HG03521 (cell line): ENCODE measurements at regions not wholly inside any gene's neighbourhood (a gene's known extent, or its start where the extent isn't known, plus 50 kb on each side); places are given as distances from the start of the nearest gene placed in this dataset.

Experiments
- ATAC-seq: cut with Tn5 transposase; IDR thresholded peaks from one replicate; pipeline ENCODE4 v1.9.1; 2021; ENCODE audit warnings: mild to moderate bottlenecking, moderate library complexity; ENCODE audit not compliant: unreplicated experiment

DNA sequence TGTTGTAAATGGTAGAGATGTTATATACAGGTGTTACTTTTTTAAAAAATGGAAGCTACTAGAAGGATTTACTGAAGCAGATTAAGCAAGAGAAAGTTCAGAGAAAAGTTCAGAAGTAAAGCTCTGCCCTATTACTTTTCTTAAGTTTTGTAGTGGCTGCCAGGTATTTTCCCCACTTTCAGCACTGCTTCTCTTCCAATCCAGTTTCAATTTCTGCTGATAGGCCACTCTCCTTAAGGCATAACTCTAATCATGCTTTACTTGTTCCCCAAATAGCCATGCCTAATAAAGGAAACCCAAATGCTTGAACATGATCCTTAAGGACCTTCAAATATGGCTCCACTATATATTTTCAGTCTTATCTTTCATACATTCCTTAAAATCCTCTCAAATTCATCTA is 880.8 kb upstream of the CDH2 start:
- ATAC-seq, result no peak

DNA sequence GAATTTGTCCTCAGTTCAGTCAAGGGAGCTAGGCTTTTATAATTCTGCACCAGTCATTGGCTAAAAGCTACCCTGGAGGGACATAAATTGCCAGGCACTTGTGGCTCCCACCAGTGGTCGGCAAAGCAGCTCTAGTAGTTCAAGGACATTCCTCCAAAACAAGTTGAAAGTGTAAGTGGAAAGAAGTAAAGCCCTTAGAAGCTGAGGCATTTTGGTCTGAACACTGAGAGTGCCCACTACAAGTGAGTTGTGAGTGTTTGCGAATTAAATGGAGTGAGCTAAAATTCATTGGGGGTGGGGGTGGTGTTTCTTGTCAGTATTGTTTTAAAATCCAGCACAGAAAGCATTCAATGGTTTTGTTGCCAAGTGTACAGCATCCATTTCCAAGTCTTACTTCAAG is 879.9 kb upstream of the CDH2 start:
- ATAC-seq, result no peak

DNA sequence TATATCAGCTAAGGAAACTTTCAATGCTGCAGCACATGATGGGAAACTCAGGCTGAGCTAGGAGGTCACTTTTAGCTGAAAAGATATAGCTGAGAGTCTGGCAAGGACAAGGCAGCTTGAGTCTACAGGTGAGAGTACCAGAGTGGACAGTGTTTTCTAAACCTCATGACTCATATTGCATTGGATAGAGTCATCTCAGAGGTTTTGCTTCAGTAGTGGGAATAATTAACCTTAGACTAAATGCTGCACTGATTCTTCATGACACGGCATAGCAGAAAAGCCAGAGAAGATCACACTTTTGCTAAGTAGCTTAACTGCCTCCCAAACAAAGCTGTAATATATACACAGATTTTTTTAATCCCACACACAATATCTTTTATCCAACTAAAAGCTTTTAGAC is 865.0 kb upstream of the CDH2 start:
- no peak for ATAC-seq

DNA sequence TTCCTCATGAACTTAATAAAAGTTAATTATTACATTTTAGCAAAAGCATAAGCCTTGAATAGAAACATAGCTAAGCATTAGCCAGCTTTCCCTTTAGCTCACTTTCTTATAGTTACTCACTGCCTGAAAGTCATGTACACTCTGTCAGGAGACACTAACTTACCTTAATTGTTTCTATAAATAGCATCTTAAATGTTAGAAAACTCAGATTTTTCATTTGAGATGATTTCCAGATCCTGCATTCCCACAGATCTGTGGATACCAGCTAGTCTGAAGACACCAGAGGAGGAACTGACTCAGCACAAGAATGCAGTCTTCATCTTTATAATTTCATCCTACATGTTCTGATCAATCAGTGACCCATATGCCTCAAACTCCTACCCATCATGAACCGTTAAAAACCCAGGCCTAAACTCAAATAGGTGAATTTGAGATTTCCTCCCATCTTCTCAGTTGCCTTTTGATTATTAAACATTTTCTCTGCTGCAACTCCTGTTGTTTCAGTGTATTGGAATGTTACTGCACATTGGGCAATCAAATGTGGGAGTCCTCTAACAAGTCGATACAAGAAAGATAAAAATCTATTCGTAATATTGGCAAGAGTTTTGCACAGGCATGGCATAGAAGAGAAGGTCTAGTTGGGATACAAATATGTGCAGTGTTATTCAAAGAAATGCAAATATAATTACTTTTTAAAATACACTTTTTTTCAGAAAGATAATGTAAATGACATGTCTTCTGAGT is 857.4 kb upstream of the CDH2 start:
- ATAC-seq, result no peak

DNA sequence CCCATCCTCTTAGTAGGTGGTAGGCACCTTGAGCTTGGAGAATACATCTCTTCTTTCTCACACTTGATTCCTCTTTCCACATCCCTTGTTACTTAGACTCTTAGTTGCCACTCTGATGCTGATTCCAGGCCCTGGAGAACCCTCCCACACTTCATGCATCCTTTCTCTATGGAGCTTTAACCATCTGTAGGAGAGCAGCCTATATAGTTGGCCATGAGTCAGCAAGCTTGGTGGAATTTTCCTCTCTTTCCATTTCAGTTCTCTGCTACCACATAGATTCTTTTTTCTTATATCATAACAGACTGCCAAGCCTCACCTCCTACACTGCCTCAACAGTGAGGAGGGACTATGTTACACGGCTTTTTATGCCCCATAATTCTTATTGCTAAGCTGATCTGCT is 851.6 kb upstream of the CDH2 start:
- no peak for ATAC-seq

DNA sequence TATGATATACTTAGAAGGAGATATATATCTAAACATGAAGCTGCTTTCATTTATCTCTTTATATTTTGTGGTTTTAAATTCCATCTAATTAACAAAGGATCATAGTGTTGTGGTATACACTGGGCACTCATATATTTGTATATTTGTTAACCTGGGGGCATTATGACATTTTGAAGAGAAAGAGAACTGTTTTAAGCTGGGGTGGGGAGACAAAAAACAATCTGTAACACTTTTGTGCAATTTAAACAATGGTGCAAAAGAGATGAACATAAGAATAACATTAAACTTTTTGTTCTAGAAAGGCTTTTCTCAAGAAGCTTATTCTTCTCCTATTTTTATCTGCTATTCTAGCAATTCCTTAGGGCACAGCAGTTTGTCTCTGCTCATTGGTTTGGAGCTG is 842.0 kb upstream of the CDH2 start:
- no peak for ATAC-seq

DNA sequence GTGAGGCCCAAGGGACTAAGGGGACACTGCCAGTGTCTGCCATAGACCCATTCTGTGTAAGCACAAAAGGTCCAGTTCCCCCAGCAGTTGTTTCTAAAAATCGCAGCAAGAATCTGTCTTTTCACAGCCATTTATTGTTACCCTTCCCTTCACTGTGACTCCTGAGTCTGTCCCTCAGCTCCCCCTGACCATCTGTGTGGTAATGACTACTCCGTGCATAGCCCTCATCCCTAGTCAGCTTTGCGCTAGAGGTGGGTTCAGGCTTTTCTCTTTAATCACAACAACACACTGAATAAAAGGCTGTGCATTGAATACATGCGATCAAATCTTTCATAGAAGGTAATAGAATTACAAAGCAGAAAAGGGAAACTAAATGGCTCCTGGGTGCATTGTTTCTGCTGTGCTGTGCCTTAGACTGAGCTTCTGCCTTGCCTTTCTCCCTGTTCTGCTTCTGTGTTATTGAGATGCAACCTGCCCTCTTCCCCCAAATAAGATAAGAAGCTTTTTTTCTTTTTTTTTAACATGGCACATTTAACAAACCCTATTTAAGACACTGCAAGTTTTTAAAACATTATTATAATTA is 836.0 kb upstream of the CDH2 start:
- no peak for ATAC-seq

DNA sequence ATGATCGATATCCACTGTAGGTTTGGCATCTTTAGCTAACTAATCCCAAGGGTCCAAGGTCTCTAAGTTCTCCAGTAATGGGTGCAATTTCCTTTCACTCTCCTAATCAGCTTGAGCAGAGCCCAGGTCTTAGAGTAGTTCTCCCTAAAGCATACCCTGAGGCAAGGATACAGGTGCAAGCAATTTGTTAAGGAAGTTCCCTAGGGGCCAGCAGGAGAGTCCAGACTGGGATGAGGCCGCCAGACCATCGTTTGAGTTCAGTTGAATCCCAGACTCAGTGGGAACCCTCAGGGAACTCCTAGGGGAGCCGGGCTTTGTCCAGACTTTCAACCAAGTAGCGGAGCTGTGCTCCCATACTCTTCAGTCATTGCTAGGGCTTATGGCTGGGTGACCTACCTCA is 835.4 kb upstream of the CDH2 start:
- no peak for ATAC-seq

DNA sequence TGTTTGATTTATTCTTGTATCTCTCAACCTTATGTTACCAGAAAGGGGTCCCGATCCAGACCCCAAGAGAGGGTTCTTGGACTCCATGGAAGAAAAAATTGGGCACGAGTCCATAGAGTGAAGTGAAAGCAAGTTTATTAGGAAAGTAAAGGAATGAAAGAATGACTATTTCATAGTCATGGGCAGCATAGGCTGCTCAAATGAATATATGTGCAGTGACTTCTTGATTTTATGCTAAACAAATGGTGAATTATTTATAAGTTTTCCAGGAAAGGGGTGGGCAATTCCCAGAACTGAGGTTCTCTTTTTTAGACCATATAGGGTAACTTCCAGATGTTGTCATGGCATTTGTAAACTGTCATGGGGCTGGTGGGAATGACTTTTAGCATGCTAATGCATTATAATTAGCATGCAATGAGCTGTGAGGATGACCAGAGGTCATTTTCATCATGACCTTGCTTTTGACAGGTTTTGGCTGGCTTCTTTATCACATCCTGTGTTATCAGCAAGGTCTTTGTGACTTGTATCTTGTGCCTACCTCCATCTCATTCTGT is 832.4 kb upstream of the CDH2 start:
- no peak for ATAC-seq

DNA sequence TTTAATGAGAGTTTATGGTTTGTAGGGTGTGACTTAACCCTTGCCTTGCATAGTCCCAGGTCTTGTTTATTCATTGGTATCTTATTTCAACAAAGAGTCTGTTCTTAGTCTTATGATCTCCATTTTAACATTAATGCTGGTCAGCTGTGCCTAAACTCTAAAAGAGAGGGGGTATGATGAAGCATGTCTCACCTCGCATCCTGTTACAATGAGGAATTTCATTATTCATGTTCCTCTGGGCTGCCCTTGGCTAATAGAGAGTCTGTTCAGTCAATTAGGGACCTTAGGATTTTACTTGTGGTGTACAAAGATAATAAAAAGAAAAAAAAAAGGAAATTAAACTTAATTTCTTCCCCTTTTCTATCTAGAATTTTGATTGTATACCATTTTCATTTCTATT is 831.9 kb upstream of the CDH2 start:
- no peak for ATAC-seq

DNA sequence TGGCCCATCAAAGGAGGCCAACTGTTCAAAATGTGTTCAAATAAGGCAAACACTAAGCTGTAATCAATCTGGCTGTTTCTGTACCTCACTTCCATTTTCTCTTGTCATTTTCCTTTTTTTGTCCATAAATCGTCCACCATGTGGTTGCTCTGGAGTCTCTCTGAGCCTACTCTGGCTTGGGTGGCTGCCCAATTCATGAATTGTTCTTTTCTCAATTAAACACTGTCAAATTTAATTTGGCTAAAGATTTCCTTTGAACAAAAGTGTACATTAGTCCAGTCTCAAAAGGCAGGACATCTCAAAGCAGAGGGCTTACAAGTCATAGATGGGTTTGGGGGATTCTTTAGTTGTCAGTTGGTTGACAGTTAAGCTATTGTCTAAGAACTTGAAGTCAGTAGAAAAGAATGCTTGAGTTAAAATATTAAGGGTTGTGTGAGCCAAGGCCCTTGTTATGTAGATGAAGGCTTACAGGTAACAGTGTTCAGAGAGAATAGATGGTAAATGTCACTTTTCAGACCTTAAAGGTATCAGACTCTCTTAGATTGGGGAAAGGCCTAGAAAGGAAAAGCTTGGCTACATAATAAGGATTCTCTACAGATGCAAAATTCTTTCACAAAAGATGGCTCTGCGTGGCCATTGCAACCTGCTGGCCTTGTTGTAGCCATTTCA is 831.2 kb upstream of the CDH2 start:
- no peak for ATAC-seq

DNA sequence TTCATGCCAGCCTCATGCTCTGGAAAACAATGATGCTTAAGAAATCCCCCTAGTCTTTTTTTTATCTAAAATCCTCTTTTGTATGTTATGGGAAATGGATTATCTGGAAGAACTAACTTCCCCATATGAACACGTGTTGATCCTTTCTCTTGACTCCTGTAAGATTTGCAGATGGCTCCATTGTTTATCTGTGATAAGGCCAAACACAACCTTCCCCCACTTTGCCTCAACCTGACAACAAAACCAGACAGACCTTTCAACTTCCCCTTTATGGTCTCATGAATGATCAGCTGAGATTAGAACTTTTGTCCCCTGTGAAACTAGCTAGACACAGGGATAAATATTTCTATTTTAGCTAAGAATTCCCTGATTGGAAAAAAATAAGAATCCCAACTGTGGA is 828.0 kb upstream of the CDH2 start:
- ATAC-seq, result no peak

DNA sequence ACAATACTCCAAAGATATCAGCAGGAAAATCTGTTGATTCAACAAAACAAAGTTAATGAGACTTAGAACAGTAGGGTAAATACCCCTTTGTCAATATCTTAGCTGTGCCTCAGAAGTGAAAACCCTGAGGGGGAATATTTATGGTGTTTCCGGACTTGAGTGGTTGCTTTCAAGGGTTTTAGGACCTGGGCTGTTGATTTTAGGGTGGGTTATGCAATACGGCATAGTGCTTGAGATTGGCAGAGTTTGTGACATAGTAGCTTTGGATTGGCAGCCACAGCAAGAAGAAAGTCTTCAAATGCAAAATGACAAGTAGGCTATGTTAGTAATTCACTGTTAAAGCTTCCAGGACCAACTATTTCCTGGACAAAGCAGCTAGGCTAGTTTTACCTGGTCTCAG is 826.3 kb upstream of the CDH2 start:
- ATAC-seq, result no peak

DNA sequence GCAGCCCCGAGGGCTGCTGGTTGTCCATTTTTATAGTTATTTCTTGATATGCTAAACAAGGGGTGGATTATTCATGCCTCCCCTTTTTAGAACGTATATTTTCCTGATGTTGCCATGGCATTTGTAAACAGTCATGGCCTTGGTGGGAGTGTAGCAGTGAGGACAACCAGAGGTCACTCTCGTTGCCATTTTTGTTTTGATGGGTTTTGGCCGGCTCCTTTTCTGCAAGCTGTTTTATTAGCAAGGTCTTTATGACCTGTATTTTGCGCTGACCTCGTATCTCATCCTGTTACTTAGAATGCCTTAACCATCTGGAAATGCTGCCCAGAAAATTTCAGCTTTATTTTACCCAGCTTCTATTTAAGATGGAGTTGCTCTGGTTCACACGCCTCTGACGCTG is 825.8 kb upstream of the CDH2 start:
- no peak for ATAC-seq

DNA sequence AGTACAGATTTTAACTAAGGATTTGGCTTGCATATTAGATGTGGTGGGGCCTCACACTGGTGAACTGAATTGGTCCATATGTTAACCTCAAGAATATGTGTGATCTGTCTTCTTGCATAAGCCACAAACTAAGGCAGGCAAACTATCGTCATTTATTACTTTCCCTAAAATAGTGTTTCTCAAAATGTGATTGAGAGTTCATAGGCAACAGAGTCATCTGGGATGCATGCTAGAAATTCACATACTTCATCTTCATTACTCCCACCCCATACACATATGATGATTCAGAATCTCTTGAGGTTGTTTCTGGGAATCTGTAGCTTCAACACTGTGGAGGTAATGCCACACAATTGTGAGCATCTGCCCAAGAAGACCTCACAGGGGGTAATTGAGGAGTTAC is 822.8 kb upstream of the CDH2 start:
- no peak for ATAC-seq

DNA sequence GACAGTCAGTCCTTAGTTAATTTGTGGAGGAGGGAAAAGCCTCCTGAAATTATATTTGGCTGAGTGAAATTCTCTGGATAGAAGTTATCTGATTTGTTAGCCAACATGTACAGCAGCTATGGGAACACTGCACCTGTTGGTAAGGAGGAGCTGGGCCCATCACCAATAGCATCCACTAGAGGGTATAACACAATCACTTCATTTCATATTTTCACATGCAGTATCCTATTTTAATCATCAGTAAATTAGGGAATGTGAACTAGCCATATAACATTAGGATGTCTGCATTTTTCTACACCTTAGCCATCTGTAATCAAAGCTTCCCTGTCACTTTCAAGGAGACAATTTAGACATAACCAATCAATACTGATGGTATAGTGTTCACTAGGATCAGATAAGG is 818.4 kb upstream of the CDH2 start:
- ATAC-seq, result no peak

DNA sequence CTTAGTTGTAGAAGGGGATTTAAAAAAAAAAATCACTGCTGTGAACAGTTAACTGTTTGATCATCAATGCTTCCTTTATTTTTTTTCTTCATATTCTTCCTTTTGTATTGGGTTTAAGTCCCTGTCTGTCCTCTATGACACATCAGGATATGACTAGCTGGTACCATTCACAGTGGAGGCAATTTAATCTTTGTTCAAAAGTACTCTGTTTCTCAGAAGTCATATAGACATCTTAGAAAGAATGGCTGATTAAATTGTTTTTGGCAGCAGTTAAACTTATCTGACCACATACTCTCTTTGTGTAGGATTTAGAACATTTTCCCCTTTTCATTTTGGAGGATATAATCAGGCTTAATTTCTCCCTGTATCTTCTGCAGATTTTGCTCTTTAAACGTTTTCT is 807.8 kb upstream of the CDH2 start:
- no peak for ATAC-seq

DNA sequence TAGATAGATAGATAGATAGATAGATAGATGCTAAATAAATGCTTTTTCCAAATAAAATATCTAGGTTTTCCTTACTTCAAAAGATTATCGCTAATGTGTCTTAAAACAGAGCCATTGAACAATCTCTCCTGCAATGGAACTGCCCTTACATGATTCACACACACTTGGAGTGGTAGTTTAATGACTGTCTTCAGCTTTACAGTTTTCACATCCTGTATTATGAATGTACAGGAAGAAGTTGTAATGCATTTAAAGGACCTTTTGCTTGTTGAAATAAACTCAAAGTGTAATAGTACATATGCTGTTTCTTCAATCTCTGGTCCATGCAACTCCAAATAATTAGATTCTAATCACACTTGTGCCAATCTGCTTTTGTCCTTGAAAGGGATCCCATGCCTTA is 797.6 kb upstream of the CDH2 start:
- no peak for ATAC-seq

DNA sequence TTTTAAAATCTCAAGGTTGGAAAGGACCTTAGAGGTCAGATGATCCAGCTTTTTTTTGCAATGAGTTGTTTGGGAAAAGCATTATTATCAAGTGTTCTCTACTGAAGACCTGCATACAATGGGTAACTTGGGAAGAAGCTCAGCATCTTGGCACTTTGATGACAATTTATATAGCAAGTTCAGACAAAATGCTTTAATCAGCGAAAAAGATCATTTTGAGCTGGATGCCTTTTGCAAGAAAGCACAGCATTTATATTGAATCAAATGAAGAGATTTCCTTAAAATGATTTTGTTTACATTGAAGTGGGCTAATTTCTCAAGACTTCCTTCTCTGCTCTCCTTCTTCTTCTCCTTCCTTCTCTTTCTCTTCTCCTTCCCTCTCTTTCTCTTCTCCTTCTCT is 796.4 kb upstream of the CDH2 start:
- ATAC-seq, result no peak

DNA sequence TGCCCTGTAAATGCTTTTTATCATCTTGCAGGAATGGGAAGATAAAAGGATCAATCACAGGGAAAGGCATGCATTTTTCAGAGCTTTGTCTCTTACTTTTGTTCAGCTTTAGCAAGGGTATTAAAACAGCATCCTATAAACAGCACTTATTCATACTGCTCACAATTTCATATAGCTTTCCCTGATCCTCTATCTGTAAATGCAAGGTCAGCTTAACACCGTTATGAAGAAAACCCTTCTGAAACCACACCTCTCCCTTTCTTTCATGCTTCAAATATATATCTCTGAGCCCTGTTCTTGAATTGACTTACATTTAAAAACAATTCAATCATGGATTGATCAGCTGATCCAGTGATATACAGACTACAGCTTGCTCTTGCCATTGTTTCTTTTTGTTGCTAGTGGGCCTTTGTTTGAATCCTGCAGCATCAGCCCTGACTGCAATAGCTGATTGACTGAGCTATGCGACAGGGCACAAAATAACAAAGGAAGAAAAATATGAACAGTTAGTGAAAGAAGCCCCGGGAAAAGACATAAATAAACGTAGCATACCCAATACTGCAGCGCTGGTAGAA is 795.5 kb upstream of the CDH2 start:
- ATAC-seq, result no peak

DNA sequence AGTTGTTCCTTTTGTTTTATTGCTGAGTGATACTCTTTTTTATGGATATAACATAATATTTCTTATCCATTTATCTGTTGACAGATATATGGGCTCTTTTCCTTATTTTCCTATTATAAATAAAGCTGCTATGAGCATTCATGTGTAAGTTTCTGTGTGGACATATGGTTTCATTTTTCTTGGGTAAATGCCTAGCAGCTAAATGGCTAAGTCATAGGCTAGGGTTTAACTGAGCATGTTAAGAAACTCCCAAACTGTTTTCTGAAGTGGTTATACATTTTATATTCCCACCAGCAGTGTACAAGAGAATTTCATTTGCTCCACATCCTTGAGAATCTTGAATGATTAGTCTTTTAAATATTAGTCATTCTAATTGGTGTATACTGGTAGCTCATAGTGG is 786.6 kb upstream of the CDH2 start:
- no peak for ATAC-seq

DNA sequence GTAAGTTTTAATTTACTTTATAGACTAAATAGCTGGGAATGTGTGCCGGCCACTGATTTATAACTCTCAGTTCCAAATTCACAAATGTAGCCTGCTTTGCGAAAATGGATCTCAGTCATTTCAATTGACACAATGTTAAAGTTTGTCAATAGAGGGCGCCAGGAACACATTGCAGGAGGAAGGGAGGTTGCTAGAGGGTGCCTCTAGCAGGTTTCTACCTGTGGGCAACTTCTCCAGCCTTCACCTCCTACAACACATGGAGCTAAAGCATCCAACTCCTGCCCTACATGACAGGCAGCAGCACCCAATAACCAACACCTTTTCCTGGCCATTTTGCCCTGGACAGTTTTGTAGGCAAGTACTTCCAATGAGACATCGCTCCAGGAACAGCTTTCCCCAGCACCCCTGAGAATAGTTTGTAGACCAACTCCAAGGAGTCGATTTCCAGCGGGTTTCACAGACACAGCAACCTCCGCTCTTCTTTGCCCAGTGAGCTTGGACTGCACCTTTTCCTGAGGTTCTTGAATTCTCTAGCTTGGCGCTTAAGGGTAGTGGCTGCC is 784.8 kb upstream of the CDH2 start:
- no peak for ATAC-seq
